PC-3 (cell line): ENCODE measurements at regions not wholly inside any gene's neighbourhood (a gene's known extent, or its start where the extent isn't known, plus 50 kb on each side); places are given as distances from the start of the nearest gene placed in this dataset.
"Not testable (repeated sequence)": the region's sequence is repeated elsewhere in the genome, so short reads cannot be mapped to it uniquely, and the experiment has no call there.

ENCODE experiments used
- ATAC-seq: fragments of 200-7000 bp; cut with Tn5 transposase; 2 replicates; pipeline ENCODE4 v1.9.1; 2020; ENCODE audit warnings: mild to moderate bottlenecking, moderate library complexity
- BruUV-seq: library from RNA; stranded (reverse); fragments of 400-500 nt; replicated peaks from 2 replicates; lab custom pipeline; 2021; lab: Mats Ljungman, UMichigan
- CTCF ChIA-PET: fragments of 300-600 bp; sonication (Branson Sonifier 250); formaldehyde crosslinking; loops from one replicate; lab custom pipeline; 2022; ENCODE audit warnings: antibody characterized with exemption; lab: Charles Lee
- POLR2A ChIA-PET: fragments of 300-600 bp; sonication (Branson Sonifier 250); formaldehyde crosslinking; loops from one replicate; lab custom pipeline; 2022; ENCODE audit warnings: antibody characterized with exemption; ENCODE audit not compliant: unreplicated experiment; lab: Charles Lee
- DNase-seq: peaks from one replicate; pipeline ENCODE4 v3.0.0-alpha.2; 2015
- H2AFZ ChIP-seq: fragments of 300-600 bp; sonication (generic); 2 replicates; pipeline ENCODE4 v1.6.0; 2016; ENCODE audit warnings: antibody characterized with exemption, low read length
- H3F3A ChIP-seq: fragments of 300-600 bp; sonication (generic); one replicate; pipeline ENCODE4 v1.6.0; 2017; ENCODE audit warnings: antibody characterized with exemption, low read length, control low read depth, mild to moderate bottlenecking; ENCODE audit not compliant: unreplicated experiment
- H3K27ac ChIP-seq: fragments of 300-600 bp; sonication (generic); 2 replicates; pipeline ENCODE4 v1.5.1; 2016; ENCODE audit warnings: mild to moderate bottlenecking, low read length
- H3K27me3 ChIP-seq: fragments of 300-600 bp; sonication (generic); 2 replicates; pipeline ENCODE4 v1.6.1; 2016; ENCODE audit warnings: low read length, mixed read lengths
- H3K36me3 ChIP-seq: fragments of 300-600 bp; sonication (generic); 2 replicates; pipeline ENCODE4 v1.6.1; 2016; ENCODE audit warnings: low read depth, mixed run types, low read length, mixed read lengths
- H3K4me1 ChIP-seq: fragments of 300-600 bp; sonication (generic); 2 replicates; pipeline ENCODE4 v1.5.1; 2016; ENCODE audit warnings: low read length; ENCODE audit not compliant: insufficient read depth
- H3K4me2 ChIP-seq: fragments of 300-600 bp; sonication (generic); 2 replicates; pipeline ENCODE4 v1.6.0; 2016; ENCODE audit warnings: low read length
- H3K4me3 ChIP-seq: fragments of 300-600 bp; sonication (generic); 2 replicates; pipeline ENCODE4 v1.5.1; 2016; ENCODE audit warnings: mild to moderate bottlenecking, low read length, mixed read lengths
- H3K79me2 ChIP-seq: fragments of 300-600 bp; sonication (generic); 2 replicates; pipeline ENCODE4 v1.6.1; 2017; ENCODE audit warnings: low read length, mixed read lengths
- H3K9ac ChIP-seq: fragments of 300-600 bp; sonication (generic); 2 replicates; pipeline ENCODE4 v1.6.0; 2016; ENCODE audit warnings: mild to moderate bottlenecking, low read length
- H3K9me2 ChIP-seq: fragments of 300-600 bp; sonication (generic); replicated peaks from 2 replicates; pipeline ENCODE4 v1.6.1; 2016; ENCODE audit warnings: mixed run types, low read length, mixed read lengths
- H3K9me3 ChIP-seq: fragments of 300-600 bp; sonication (generic); 2 replicates; pipeline ENCODE4 v1.6.1; 2016; ENCODE audit warnings: low read length, mixed read lengths
- H4K20me1 ChIP-seq: fragments of 300-600 bp; sonication (generic); 2 replicates; pipeline ENCODE4 v1.6.1; 2016; ENCODE audit warnings: low read length, mixed read lengths
- EZH2 ChIP-seq: fragments of 300-600 bp; sonication (generic); IDR thresholded peaks from one replicate; pipeline ENCODE4 v1.6.1; 2017; ENCODE audit warnings: antibody characterized with exemption, mild to moderate bottlenecking, low read length; ENCODE audit not compliant: unreplicated experiment
- EZH2phosphoT487 ChIP-seq: fragments of 300-600 bp; sonication (generic); IDR thresholded peaks from 2 replicates; pipeline ENCODE4 v1.6.1; 2018; ENCODE audit warnings: mild to moderate bottlenecking, antibody characterized with exemption, low read length, borderline replicate concordance
- intact Hi-C: fragments of 100-400 bp; cut with micrococcal nuclease; formaldehyde crosslinking; loops from 2 replicates; pipeline ENCODE4 v1.9.0; 2023
- TF ChIP-seq, protein P1 (sequence below): fragments of 300-600 bp; sonication (generic); conservative IDR thresholded peaks from 2 replicates; pipeline ENCODE4 v1.5.1; 2017; ENCODE audit warnings: antibody characterized with exemption, low read depth, mild to moderate bottlenecking, low read length

DNA sequence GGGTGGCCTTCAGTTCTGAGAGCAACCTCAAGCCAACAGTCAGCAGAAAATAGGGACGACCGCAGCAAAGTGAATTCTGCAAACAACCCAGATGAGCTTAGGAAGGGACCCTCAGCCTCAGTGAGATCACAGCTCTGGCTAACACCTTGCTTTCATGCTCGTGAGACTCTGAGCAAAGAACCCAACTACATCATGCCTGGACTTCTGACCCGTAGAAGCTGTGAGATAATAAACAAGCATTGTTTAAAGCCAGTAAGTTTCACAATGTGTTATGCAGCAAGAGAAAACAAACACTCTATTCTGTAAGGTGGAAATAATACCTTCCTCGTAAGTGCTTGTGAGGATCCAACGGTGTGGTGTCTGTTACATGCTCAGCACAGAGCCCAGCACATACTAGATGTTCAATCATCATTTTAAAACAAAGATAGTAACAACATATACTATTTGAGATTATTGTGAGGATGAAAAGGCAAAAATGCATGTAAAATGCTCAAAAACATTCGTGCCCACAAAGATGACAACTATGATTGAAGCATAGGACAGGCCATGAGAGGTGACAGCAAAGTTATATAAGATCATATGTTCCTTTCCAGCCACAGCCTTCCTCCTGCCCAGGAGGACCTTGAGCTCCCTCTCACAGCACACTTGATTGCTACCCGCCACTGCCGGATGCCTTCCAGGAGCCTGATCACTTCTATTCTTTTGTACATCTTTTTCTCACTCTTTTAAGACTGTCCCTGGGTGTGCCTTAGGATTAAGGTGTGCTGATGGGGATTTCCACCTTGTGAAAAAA, 433.3 kb downstream of the BUD13 start:
- Histone ChIP-seq H3K4me2 (no peak overlapping the region), H3F3A (no peaks in the 10 kb centered on the region), H3K27ac (no peak overlapping the region), H3K9ac (no peak overlapping the region), H3K27me3 (0 out of 2 replicates have a peak, but pooled peaks cover 4% of the 10 kb centered on the region), H3K36me3 (no peaks in the 10 kb centered on the region), H2AFZ (no peak overlapping the region), H3K9me3 (no peaks in the 10 kb centered on the region), H3K9me2 (no peaks in the 10 kb centered on the region), H3K4me3 (no peak overlapping the region), H4K20me1 (no peaks in the 10 kb centered on the region), H3K4me1 (no peaks in the 10 kb centered on the region), H3K79me2 (no peaks in the 10 kb centered on the region)
- TF ChIP-seq, protein P1, sequence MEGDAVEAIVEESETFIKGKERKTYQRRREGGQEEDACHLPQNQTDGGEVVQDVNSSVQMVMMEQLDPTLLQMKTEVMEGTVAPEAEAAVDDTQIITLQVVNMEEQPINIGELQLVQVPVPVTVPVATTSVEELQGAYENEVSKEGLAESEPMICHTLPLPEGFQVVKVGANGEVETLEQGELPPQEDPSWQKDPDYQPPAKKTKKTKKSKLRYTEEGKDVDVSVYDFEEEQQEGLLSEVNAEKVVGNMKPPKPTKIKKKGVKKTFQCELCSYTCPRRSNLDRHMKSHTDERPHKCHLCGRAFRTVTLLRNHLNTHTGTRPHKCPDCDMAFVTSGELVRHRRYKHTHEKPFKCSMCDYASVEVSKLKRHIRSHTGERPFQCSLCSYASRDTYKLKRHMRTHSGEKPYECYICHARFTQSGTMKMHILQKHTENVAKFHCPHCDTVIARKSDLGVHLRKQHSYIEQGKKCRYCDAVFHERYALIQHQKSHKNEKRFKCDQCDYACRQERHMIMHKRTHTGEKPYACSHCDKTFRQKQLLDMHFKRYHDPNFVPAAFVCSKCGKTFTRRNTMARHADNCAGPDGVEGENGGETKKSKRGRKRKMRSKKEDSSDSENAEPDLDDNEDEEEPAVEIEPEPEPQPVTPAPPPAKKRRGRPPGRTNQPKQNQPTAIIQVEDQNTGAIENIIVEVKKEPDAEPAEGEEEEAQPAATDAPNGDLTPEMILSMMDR, result no peak
- TF ChIP-seq EZH2 (no peak), EZH2phosphoT487 (no peak)
- DNase-seq (no peak), ATAC-seq (no peak)
- ChIA-PET POLR2A (no interaction called here), CTCF (no interaction called here)
- no TSS peak for BruUV-seq
- intact Hi-C loops, result no loop called here

DNA sequence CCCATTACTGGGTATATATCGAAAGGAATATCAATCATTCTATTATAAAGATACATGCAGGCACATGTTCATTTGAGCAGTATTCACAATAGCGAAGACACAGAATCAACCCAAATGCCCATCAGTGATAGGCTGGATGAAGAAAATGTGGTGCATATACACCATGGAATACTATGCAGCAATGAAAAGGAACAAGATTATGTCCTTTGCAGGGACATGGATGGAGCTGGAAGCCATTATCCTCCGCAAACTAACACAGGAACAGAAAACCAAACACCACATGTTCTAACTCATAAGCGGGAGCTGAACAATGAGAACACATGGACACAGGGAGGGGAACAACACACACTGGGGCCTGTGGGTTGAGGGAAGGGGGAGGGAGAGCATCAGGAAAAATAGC, 434.3 kb downstream of the BUD13 start:
- H3K9ac ChIP-seq, result not testable (repeated sequence)

DNA sequence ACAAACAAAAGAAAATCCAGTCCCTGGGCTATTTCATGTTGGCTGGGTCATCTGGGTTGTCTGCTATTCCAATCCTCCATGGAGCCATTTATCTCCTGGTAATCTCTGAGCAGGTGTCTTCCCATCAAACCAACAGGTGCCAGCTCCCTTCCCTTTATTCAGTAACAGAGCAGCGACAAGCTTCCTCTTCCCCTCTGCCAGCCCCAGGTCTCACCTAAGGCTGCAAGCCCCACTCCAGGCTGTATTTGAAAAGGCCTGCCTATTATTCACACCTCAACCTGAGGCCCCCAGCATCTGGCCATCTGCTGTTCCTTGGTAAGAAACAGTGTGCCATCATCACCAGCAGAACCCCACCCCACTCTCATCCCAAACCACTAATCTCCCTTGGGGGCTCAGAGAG, 436.2 kb downstream of the BUD13 start:
- Histone ChIP-seq H4K20me1 (no peaks in the 10 kb centered on the region), H3K79me2 (no peaks in the 10 kb centered on the region), H3K27me3 (no peaks in the 10 kb centered on the region), H3K27ac (no peak overlapping the region), H3K4me3 (no peak overlapping the region), H3K4me2 (no peak overlapping the region), H3K4me1 (no peaks in the 10 kb centered on the region), H3K9ac (no peak overlapping the region), H2AFZ (no peak overlapping the region), H3K36me3 (no peaks in the 10 kb centered on the region), H3K9me3 (no peaks in the 10 kb centered on the region), H3K9me2 (no peaks in the 10 kb centered on the region), H3F3A (no peaks in the 10 kb centered on the region)
- BruUV-seq, result no TSS peak
- no peak for DNase-seq
- TF ChIP-seq, protein P1, result no peak
- TF ChIP-seq EZH2 (no peak), EZH2phosphoT487 (no peak)
- ChIA-PET CTCF (no interaction called here), POLR2A (no interaction called here)
- intact Hi-C loops, result no loop called here
- no peak for ATAC-seq

More for the DNA sequence above, 434.3 kb downstream of the BUD13 start:
- H3K27me3 ChIP-seq, H3K4me3 ChIP-seq, H3K4me1 ChIP-seq, H3K9me2 ChIP-seq, H3K27ac ChIP-seq, POLR2A ChIA-PET, H3K4me2 ChIP-seq, H4K20me1 ChIP-seq, DNase-seq, H2AFZ ChIP-seq, intact Hi-C loops, H3F3A ChIP-seq, CTCF ChIA-PET, ATAC-seq, BruUV-seq, H3K36me3 ChIP-seq, H3K79me2 ChIP-seq, H3K9me3 ChIP-seq: not testable (repeated sequence)
